ENCODE measurements at regions not wholly inside any gene's neighbourhood (a gene's known extent, or its start where the extent isn't known, plus 50 kb on each side); places are given as distances from the start of the nearest gene placed in this dataset.
"Not testable (repeated sequence)": the region's sequence is repeated elsewhere in the genome, so short reads cannot be mapped to it uniquely, and the experiment has no call there.

- ChIA-PET CTCF (interaction anchor here (1.1 to 3.5 kb wide), 5 partner anchors 26 to 135 kb away, joined by 3 to 22 read pairs (median 6); no protein-coding TSS in a partner anchor), POLR2A (interaction anchor here (0.7 to 7.8 kb wide), 11 partner anchors 10 to 131 kb away, joined by 3 to 291 read pairs (median 6); partner anchors contain the start of gene CCND2)
- intact Hi-C loops (cut with micrococcal nuclease): no loop called here
- no peak for TF ChIP-seq CTCF (IDR thresholded peaks at IDR 0.05)
- H3K9me3 Mint-ChIP-seq: no peaks in the 10 kb centered on the region
- no peaks in the 10 kb centered on the region for H3K36me3 Mint-ChIP-seq (ENCODE audit: low read depth)
- DNase-seq (no peak), ATAC-seq (ENCODE audit: low read depth) (no peak)
- H3K4me3 Mint-ChIP-seq: no peak overlapping the region
- no peaks in the 10 kb centered on the region for H3K27me3 Mint-ChIP-seq
- H3K27ac Mint-ChIP-seq: peak overlapping the region; percentile 99
- H3K4me1 Mint-ChIP-seq: peaks cover 73% of the 10 kb centered on the region
Measured at GRCh38 chr12:4141348-4142270, 132.0 kb upstream of the CCND2 start.

GRCh38 chr12:4140581-4141301 lies 132.8 kb upstream of the CCND2 start:
- Mint-ChIP-seq H3K4me1 (peaks cover 73% of the 10 kb centered on the region), H3K4me3 (no peak overlapping the region), H3K36me3 (ENCODE audit: low read depth) (peaks cover under 1% of the 10 kb centered on the region), H3K27ac (peak overlapping the region; percentile 35), H3K27me3 (no peaks in the 10 kb centered on the region), H3K9me3 (peaks cover 2% of the 10 kb centered on the region)
- intact Hi-C loops (cut with micrococcal nuclease): no loop called here
- CTCF ChIA-PET: interaction anchor here (1.6 to 2.1 kb wide), 3 partner anchors 75 to 136 kb away, joined by 4 to 6 read pairs (median 6); no protein-coding TSS in a partner anchor
- no peak for TF ChIP-seq CTCF (IDR thresholded peaks at IDR 0.05)
- ATAC-seq (ENCODE audit: low read depth) (no peak), DNase-seq (no peak)
- POLR2A ChIA-PET: interaction anchor here (0.7 to 1.8 kb wide), 3 partner anchors 14 to 131 kb away, joined by 3 to 9 read pairs (median 6); no protein-coding TSS in a partner anchor

- no peak for DNase-seq
- no peak overlapping the region for H3K4me3 Mint-ChIP-seq
- H3K4me1 Mint-ChIP-seq: peaks cover 71% of the 10 kb centered on the region
- ATAC-seq (ENCODE audit: low read depth): no peak
- peaks cover 2% of the 10 kb centered on the region for H3K36me3 Mint-ChIP-seq (ENCODE audit: low read depth)
- ChIA-PET POLR2A (interaction anchor here (0.7 to 1.0 kb wide), 6 partner anchors 9 to 132 kb away, joined by 3 to 4 read pairs (median 3); no protein-coding TSS in a partner anchor), CTCF (interaction anchor here (1.6 to 1.7 kb wide), 2 partner anchors 130 to 138 kb away, joined by 4 to 6 read pairs; no protein-coding TSS in a partner anchor)
- intact Hi-C loops (cut with micrococcal nuclease): no loop called here
- peaks cover 3% of the 10 kb centered on the region for H3K9me3 Mint-ChIP-seq
- no peaks in the 10 kb centered on the region for H3K27me3 Mint-ChIP-seq
- no peak overlapping the region for H3K27ac Mint-ChIP-seq
- TF ChIP-seq CTCF (IDR thresholded peaks at IDR 0.05): no peak
Measured at GRCh38 chr12:4139191-4139590, 134.4 kb upstream of the CCND2 start.

- H3K4me3 Mint-ChIP-seq; ATAC-seq (ENCODE audit: low read depth); H3K27ac Mint-ChIP-seq; CTCF ChIA-PET; DNase-seq; H3K36me3 Mint-ChIP-seq (ENCODE audit: low read depth); intact Hi-C loops (cut with micrococcal nuclease); H3K9me3 Mint-ChIP-seq; H3K27me3 Mint-ChIP-seq: not testable (repeated sequence)
- peaks cover 71% of the 10 kb centered on the region for H3K4me1 Mint-ChIP-seq
- POLR2A ChIA-PET: interaction anchor here (0.6 to 5.6 kb wide), 4 partner anchors 12 to 132 kb away, joined by 4 to 55 read pairs (median 15); no protein-coding TSS in a partner anchor
Measured at GRCh38 chr12:4138532-4138931, 135.0 kb upstream of the CCND2 start.

- H3K4me3 Mint-ChIP-seq: no peak overlapping the region
- H3K36me3 Mint-ChIP-seq (ENCODE audit: low read depth): peaks cover 2% of the 10 kb centered on the region
- DNase-seq: no peak
- TF ChIP-seq CTCF (IDR thresholded peaks at IDR 0.05): no peak
- intact Hi-C loops (cut with micrococcal nuclease): no loop called here
- no peak overlapping the region for H3K27ac Mint-ChIP-seq
- H3K4me1 Mint-ChIP-seq: peaks cover 69% of the 10 kb centered on the region
- H3K27me3 Mint-ChIP-seq: no peaks in the 10 kb centered on the region
- POLR2A ChIA-PET: interaction anchor here (0.6 to 5.6 kb wide), 5 partner anchors 8 to 132 kb away, joined by 4 to 55 read pairs (median 9); no protein-coding TSS in a partner anchor
- peaks cover 3% of the 10 kb centered on the region for H3K9me3 Mint-ChIP-seq
- no peak for ATAC-seq (ENCODE audit: low read depth)
- CTCF ChIA-PET: interaction anchor here (0.9 kb wide), 1 partner anchor 10 kb away, joined by 4 read pairs; no protein-coding TSS in a partner anchor
Measured at GRCh38 chr12:4138051-4138450, 135.5 kb upstream of the CCND2 start.

All from activated B cell treated with CpG ODN at 0.5 μM for 24 hours (primary cell).